Fibroblast of mammary gland (primary cell): ENCODE measurements at regions not wholly inside any gene's neighbourhood (a gene's known extent, or its start where the extent isn't known, plus 50 kb on each side); places are given as distances from the start of the nearest gene placed in this dataset.

Experiments used
- DNase-seq: peaks from one replicate; pipeline ENCODE4 v3.0.0-alpha.2; 2010; ENCODE audit warnings: low read depth
- H3K4me3 ChIP-seq: 2 replicates; pipeline ENCODE4 v1.5.1; 2011; ENCODE audit warnings: low read depth, mild to moderate bottlenecking, low read length, moderate library complexity; ENCODE audit not compliant: control insufficient read depth
- CTCF ChIP-seq: conservative IDR thresholded peaks from 2 replicates; pipeline ENCODE4 v1.5.1; 2011; ENCODE audit warnings: low read depth, low read length, inconsistent platforms; ENCODE audit not compliant: control insufficient read depth, insufficient read depth

- H3K4me3 ChIP-seq: no peak overlapping the region
- DNase-seq: no peak
- TF ChIP-seq CTCF: no peak
Observed at GRCh38 chr16:6910301-6910700, 422.3 kb upstream of the RBFOX1 start.

GRCh38 chr16:6905601-6906000, 427.0 kb upstream of the RBFOX1 start:
- TF ChIP-seq CTCF: no peak
- DNase-seq: no peak
- H3K4me3 ChIP-seq: no peak overlapping the region

GRCh38 chr16:6903671-6904070, 429.0 kb upstream of the RBFOX1 start:
- no peak overlapping the region for H3K4me3 ChIP-seq
- no peak for DNase-seq
- TF ChIP-seq CTCF: no peak

- no peak overlapping the region for H3K4me3 ChIP-seq
- DNase-seq: no peak
- TF ChIP-seq CTCF: no peak
Observed at GRCh38 chr16:6898896-6899295, 433.7 kb upstream of the RBFOX1 start.

- no peak for TF ChIP-seq CTCF
- no peak for DNase-seq
- no peak overlapping the region for H3K4me3 ChIP-seq
Observed at GRCh38 chr16:6897876-6898485, 434.7 kb upstream of the RBFOX1 start.

- TF ChIP-seq CTCF: no peak
- DNase-seq: no peak
- no peak overlapping the region for H3K4me3 ChIP-seq
Observed at GRCh38 chr16:6892966-6893365, 439.7 kb upstream of the RBFOX1 start.

- TF ChIP-seq CTCF: no peak
- no peak for DNase-seq
- H3K4me3 ChIP-seq: no peak overlapping the region
Observed at GRCh38 chr16:6891496-6891895, 441.1 kb upstream of the RBFOX1 start.
